ENCODE measurements at regions not wholly inside any gene's neighbourhood (a gene's known extent, or its start where the extent isn't known, plus 50 kb on each side); places are given as distances from the start of the nearest gene placed in this dataset.

DNA sequence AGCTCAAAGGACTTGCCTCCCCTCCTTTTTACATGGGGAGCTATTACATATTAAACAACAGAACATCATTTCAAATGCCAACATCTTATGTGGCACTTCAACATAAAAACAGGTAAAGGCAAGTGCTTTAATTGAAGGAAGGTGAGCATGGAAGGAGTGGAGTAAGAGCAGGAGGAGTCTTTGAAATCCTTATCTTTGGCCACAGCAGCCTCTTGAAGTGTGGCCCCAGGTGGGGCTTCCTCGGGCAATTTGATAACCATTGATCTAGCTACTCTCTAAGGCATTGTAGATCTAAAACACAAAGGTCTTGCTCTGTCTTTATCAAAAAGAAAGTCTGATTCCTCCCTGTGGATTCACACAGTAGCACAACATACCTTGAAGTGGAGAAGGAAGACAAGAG, 70.9 kb upstream of the PPP2R5A start:
- H3K27me3 Mint-ChIP-seq, result no peaks in the 10 kb centered on the region
- no peak for DNase-seq
- peaks cover 10% of the 10 kb centered on the region for H3K4me1 Mint-ChIP-seq (ENCODE audit: low read depth)
- ChIA-PET CTCF (no interaction called here), POLR2A (interaction anchor here (0.7 kb wide), 1 partner anchor 300 kb away, joined by 3 read pairs; no protein-coding TSS in a partner anchor)
- Histone ChIP-seq H3K4me3 (ENCODE audit: low read length) (no peak overlapping the region), H3K36me3 (ENCODE audit: insufficient read depth, low read length) (no peaks in the 10 kb centered on the region), H3K27me3 (ENCODE audit: control insufficient read depth in 1 of 2, insufficient read depth in 2 of 2, low read length in 2 of 2) (no peaks in the 10 kb centered on the region), H3K9me3 (ENCODE audit: control insufficient read depth in 1 of 2, insufficient read depth in 1 of 2, low read length in 2 of 2) (no peaks in the 10 kb centered on the region), H3K4me1 (ENCODE audit: insufficient read depth, low read length) (no peaks in the 10 kb centered on the region), H3K27ac (ENCODE audit: low read depth in 1 of 2, low read length in 2 of 2) (no peak overlapping the region)
- ATAC-seq (ENCODE audit: poor library complexity), result no peak
- H3K4me3 Mint-ChIP-seq, result no peak overlapping the region
- intact Hi-C loops (cut with DNase I, micrococcal nuclease), result no loop called here
- no peak overlapping the region for H3K27ac Mint-ChIP-seq
- TF ChIP-seq, protein P1, sequence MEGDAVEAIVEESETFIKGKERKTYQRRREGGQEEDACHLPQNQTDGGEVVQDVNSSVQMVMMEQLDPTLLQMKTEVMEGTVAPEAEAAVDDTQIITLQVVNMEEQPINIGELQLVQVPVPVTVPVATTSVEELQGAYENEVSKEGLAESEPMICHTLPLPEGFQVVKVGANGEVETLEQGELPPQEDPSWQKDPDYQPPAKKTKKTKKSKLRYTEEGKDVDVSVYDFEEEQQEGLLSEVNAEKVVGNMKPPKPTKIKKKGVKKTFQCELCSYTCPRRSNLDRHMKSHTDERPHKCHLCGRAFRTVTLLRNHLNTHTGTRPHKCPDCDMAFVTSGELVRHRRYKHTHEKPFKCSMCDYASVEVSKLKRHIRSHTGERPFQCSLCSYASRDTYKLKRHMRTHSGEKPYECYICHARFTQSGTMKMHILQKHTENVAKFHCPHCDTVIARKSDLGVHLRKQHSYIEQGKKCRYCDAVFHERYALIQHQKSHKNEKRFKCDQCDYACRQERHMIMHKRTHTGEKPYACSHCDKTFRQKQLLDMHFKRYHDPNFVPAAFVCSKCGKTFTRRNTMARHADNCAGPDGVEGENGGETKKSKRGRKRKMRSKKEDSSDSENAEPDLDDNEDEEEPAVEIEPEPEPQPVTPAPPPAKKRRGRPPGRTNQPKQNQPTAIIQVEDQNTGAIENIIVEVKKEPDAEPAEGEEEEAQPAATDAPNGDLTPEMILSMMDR (IDR thresholded peaks at IDR 0.05), result no peak
- no peaks in the 10 kb centered on the region for H3K36me3 Mint-ChIP-seq (ENCODE audit: low read depth)
- no peaks in the 10 kb centered on the region for H3K9me3 Mint-ChIP-seq

DNA sequence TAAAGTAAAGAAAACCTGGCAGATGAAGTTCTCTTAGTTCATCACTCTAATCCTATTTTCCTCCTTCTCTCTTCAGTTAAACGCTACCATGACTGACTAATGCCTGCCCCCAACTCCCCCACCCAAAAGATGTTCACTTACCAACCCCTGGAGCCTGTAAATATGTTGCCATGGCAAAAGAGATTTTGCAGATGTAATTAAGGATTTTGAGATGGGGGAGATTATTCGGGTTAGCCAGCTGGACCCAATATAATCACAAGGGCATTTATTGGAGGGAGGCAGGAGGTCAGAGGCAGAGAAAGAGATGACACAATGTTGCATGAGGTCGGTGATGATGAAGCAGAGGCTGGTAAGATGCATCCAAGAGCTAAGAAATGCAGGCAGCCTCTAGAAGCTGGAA, 69.3 kb upstream of the PPP2R5A start:
- no peaks in the 10 kb centered on the region for H3K9me3 ChIP-seq (ENCODE audit: control insufficient read depth in 1 of 2, insufficient read depth in 1 of 2, low read length in 2 of 2)
- no peaks in the 10 kb centered on the region for H3K4me1 ChIP-seq (ENCODE audit: insufficient read depth, low read length)
- ATAC-seq (ENCODE audit: poor library complexity) (no peak), DNase-seq (no peak)
- H3K27me3 ChIP-seq (ENCODE audit: control insufficient read depth in 1 of 2, insufficient read depth in 2 of 2, low read length in 2 of 2), result no peaks in the 10 kb centered on the region
- intact Hi-C loops (cut with DNase I, micrococcal nuclease), result no loop called here
- CTCF ChIA-PET, result no interaction called here
- H3K4me3 Mint-ChIP-seq, result no peak overlapping the region
- H3K27ac ChIP-seq (ENCODE audit: low read depth in 1 of 2, low read length in 2 of 2), result no peak overlapping the region
- no peaks in the 10 kb centered on the region for H3K36me3 Mint-ChIP-seq (ENCODE audit: low read depth)
- H3K27me3 Mint-ChIP-seq, result no peaks in the 10 kb centered on the region
- TF ChIP-seq, protein P1 (IDR thresholded peaks at IDR 0.05), result no peak
- no peaks in the 10 kb centered on the region for H3K36me3 ChIP-seq (ENCODE audit: insufficient read depth, low read length)
- H3K4me3 ChIP-seq (ENCODE audit: low read length), result no peak overlapping the region
- H3K9me3 Mint-ChIP-seq, result no peaks in the 10 kb centered on the region
- no peak overlapping the region for H3K27ac Mint-ChIP-seq
- POLR2A ChIA-PET, result no interaction called here
- peaks cover 15% of the 10 kb centered on the region for H3K4me1 Mint-ChIP-seq (ENCODE audit: low read depth)

DNA sequence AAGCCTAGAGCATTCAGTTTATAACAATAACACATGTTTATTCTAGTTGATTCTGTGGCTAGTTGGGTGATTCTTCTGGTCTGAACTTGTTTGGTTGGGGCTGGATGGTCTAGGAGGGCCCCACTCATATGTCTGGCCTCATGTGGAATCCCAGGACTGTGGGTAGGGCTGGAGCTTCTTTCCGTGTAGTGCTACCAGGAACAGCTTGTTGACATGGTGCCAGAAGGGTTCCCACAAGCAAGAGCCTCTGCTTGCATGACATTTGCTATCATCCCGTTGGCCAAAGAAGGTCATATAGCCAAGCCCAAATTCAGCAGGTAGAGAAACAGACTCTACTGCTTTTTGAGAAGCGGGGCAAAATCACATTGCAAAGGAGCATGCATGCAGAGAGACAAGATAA, 67.6 kb upstream of the PPP2R5A start:
- ATAC-seq (ENCODE audit: poor library complexity) (no peak), DNase-seq (no peak)
- H3K4me1 Mint-ChIP-seq (ENCODE audit: low read depth), result peaks cover 15% of the 10 kb centered on the region
- intact Hi-C loops (cut with DNase I, micrococcal nuclease), result no loop called here
- Histone ChIP-seq H3K4me3 (ENCODE audit: low read length) (no peak overlapping the region), H3K4me1 (ENCODE audit: insufficient read depth, low read length) (no peaks in the 10 kb centered on the region), H3K36me3 (ENCODE audit: insufficient read depth, low read length) (no peaks in the 10 kb centered on the region), H3K9me3 (ENCODE audit: control insufficient read depth in 1 of 2, insufficient read depth in 1 of 2, low read length in 2 of 2) (no peaks in the 10 kb centered on the region), H3K27ac (ENCODE audit: low read depth in 1 of 2, low read length in 2 of 2) (no peak overlapping the region), H3K27me3 (ENCODE audit: control insufficient read depth in 1 of 2, insufficient read depth in 2 of 2, low read length in 2 of 2) (no peaks in the 10 kb centered on the region)
- H3K36me3 Mint-ChIP-seq (ENCODE audit: low read depth), result no peaks in the 10 kb centered on the region
- H3K9me3 Mint-ChIP-seq, result no peaks in the 10 kb centered on the region
- CTCF ChIA-PET, result interaction anchor here (0.8 kb wide), 1 partner anchor 26 kb away, joined by 3 read pairs; no protein-coding TSS in a partner anchor
- TF ChIP-seq, protein P1 (IDR thresholded peaks at IDR 0.05), result no peak
- no peaks in the 10 kb centered on the region for H3K27me3 Mint-ChIP-seq
- POLR2A ChIA-PET, result no interaction called here
- no peak overlapping the region for H3K4me3 Mint-ChIP-seq
- no peak overlapping the region for H3K27ac Mint-ChIP-seq
